OCI-LY3 (cell line): ENCODE measurements at regions not wholly inside any gene's neighbourhood (a gene's known extent, or its start where the extent isn't known, plus 50 kb on each side); places are given as distances from the start of the nearest gene placed in this dataset.
A peak's percentile ranks its signal among the peaks of the same experiment; 100 is the strongest.

Source experiments
- H2AFZ ChIP-seq: fragments of 200-600, 300-600 bp; shearing (Covaris generic); 2 replicates; pipeline ENCODE4 v1.6.0; 2014; ENCODE audit warnings: antibody characterized with exemption, low read depth, low read length
- H3K27ac ChIP-seq: fragments of 200-600, 300-600 bp; sonication (generic); 2 replicates; pipeline ENCODE4 v1.5.1; 2014; ENCODE audit warnings: mild to moderate bottlenecking, low read length, moderate library complexity, mixed read lengths
- H3K27me3 ChIP-seq: fragments of 200-600, 300-600 bp; sonication (generic); 2 replicates; pipeline ENCODE4 v1.6.1; 2014; ENCODE audit warnings: low read depth, low read length, mixed read lengths
- H3K36me3 ChIP-seq: fragments of 200-600, 300-600 bp; sonication (generic); replicated peaks from 2 replicates; pipeline ENCODE3; 2014; ENCODE audit warnings: low read depth, low read length, mixed read lengths
- H3K4me1 ChIP-seq: fragments of 300-600, 200-600 bp; sonication (generic); 2 replicates; pipeline ENCODE4 v1.6.1; 2014; ENCODE audit warnings: low read length, mixed read lengths
- H3K4me2 ChIP-seq: fragments of 200-600, 300-600 bp; sonication (generic); 2 replicates; pipeline ENCODE4 v1.6.1; 2014; ENCODE audit warnings: low read length, mixed read lengths
- H3K4me3 ChIP-seq: fragments of 300-600, 200-600 bp; sonication (generic); 2 replicates; pipeline ENCODE4 v1.5.1; 2014; ENCODE audit warnings: antibody characterized with exemption, mild to moderate bottlenecking, low read length, moderate library complexity
- H3K79me2 ChIP-seq: fragments of 300-600, 200-600 bp; shearing (Covaris generic); 2 replicates; pipeline ENCODE4 v1.6.1; 2014; ENCODE audit warnings: mild to moderate bottlenecking, low read length, mixed read lengths
- H3K9ac ChIP-seq: fragments of 300-600, 200-600 bp; shearing (Covaris generic); 2 replicates; pipeline ENCODE4 v1.6.0; 2014; ENCODE audit warnings: mild to moderate bottlenecking, low read length, moderate library complexity
- H3K9me3 ChIP-seq: fragments of 200-600, 300-600 bp; shearing (Covaris generic); 2 replicates; pipeline ENCODE4 v1.6.1; 2014; ENCODE audit warnings: low read length, mixed read lengths; ENCODE audit not compliant: insufficient read depth
- H4K20me1 ChIP-seq: fragments of 200-600, 300-600 bp; sonication (generic); 2 replicates; pipeline ENCODE4 v1.6.1; 2016; ENCODE audit warnings: low read length, mixed read lengths; ENCODE audit not compliant: insufficient read depth
- EZH2phosphoT487 ChIP-seq: fragments of 200-600 bp; shearing (Covaris generic); IDR thresholded peaks from 2 replicates; pipeline ENCODE4 v1.6.1; 2018; ENCODE audit warnings: antibody characterized with exemption, mixed run types, low read depth
- TF ChIP-seq, protein P1 (sequence below): fragments of 200-600, 300-600 bp; sonication (generic); IDR thresholded peaks from 2 replicates; pipeline ENCODE4 v1.5.1; 2014; ENCODE audit warnings: antibody characterized with exemption, low read length, low read depth

DNA sequence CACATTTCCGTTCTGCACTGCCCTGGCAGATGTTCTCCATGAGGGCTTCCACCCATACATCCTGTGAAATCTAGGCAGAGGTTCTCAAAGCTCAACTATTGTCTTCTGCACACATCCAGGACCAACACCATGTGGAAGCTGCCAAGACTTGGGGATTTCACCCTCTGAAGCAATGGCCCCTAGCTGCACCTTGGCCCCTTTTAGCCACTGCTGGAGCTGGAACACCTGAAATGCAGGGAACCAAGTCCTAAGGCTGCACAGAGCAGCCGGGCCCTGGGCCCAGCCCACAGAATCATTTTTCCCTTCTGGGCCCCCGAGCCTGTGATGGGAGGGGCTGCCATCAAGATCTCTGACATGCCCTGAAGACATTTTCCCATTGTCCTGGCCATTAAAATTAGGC lies 228.7 kb downstream of the ANXA1 start:
- Histone ChIP-seq H3K9me3 (no peaks in the 10 kb centered on the region), H4K20me1 (no peaks in the 10 kb centered on the region), H3K9ac (no peak overlapping the region), H3K4me1 (no peaks in the 10 kb centered on the region), H3K27me3 (no peaks in the 10 kb centered on the region), H3K4me2 (no peak overlapping the region), H3K79me2 (no peaks in the 10 kb centered on the region), H3K36me3 (no peaks in the 10 kb centered on the region), H2AFZ (no peak overlapping the region), H3K4me3 (no peak overlapping the region), H3K27ac (no peak overlapping the region)
- TF ChIP-seq, protein P1, sequence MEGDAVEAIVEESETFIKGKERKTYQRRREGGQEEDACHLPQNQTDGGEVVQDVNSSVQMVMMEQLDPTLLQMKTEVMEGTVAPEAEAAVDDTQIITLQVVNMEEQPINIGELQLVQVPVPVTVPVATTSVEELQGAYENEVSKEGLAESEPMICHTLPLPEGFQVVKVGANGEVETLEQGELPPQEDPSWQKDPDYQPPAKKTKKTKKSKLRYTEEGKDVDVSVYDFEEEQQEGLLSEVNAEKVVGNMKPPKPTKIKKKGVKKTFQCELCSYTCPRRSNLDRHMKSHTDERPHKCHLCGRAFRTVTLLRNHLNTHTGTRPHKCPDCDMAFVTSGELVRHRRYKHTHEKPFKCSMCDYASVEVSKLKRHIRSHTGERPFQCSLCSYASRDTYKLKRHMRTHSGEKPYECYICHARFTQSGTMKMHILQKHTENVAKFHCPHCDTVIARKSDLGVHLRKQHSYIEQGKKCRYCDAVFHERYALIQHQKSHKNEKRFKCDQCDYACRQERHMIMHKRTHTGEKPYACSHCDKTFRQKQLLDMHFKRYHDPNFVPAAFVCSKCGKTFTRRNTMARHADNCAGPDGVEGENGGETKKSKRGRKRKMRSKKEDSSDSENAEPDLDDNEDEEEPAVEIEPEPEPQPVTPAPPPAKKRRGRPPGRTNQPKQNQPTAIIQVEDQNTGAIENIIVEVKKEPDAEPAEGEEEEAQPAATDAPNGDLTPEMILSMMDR: no peak
- no peak for TF ChIP-seq EZH2phosphoT487

DNA sequence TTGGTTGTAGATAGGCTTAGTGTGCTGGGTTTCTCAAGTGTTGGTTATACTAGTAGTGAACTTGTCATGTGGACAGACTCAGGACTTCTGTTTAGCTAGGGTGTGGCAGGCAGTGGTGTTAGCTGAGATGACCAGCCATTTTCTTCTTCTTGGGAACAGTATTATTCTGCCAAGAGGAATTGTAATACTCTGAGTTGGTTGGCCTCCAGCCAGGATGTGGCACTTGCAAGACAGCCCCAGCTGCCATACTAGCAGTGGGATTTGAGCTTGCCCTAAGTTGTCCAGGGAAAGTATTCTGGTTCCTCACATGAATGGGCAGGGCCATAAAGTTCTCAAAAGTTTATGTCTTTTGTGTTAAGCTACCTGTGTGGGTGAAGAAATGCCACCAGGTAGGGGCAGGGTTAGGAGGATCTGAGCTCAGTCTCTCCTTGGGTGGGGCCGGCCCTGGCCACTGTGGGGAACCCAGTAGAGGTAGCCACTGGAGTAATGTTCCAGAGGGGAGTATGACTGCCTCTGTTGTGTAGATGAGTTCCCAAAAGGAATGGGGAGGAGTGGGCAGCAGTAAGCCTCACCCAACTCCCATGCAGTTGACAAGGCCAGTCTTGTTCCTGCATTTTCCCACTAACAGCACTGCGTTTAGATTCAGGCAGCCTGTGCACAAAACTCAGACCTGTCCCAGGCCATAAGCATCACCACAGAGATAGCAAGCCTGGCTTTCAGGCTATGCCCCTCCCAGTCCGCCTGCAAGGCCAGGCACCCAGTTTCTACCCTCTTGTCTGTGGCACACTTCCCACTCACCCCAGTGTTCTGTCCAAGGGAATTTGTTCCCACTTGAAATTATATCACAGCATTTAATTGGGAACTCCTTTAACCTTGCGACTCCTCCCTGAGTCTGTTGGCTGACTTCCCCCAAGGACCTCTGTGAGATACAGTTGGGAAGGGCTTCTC lies 250.7 kb downstream of the ANXA1 start:
- Histone ChIP-seq H3K27ac (no peak overlapping the region), H3K9ac (no peak overlapping the region), H3K4me2 (no peak overlapping the region), H3K4me3 (no peak overlapping the region), H2AFZ (no peak overlapping the region), H3K36me3 (no peaks in the 10 kb centered on the region), H4K20me1 (no peaks in the 10 kb centered on the region), H3K9me3 (0 out of 2 replicates have a peak, but pooled peaks cover 3% of the 10 kb centered on the region), H3K27me3 (no peaks in the 10 kb centered on the region), H3K4me1 (no peaks in the 10 kb centered on the region), H3K79me2 (no peaks in the 10 kb centered on the region)
- TF ChIP-seq, protein P1: no peak
- no peak for TF ChIP-seq EZH2phosphoT487

DNA sequence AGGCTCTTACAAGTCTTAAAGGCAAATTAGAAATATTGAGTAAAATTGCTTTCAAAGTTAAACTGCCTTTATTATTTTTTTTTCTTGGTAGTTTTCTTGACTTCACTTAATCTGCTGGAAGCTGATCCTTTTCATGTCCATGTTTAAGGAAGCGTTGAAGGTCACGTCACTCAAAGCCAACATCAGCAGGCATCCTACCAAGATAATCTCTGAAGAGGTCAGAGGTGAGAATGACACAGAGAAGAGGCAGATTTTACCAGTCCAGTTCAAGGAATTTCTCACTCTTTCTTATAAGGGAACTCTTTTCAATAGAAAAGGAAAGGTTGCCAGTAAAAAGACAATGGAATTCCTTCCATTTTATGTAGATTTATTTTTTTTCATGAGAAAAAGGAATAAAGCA lies 259.8 kb downstream of the ANXA1 start:
- Histone ChIP-seq H3K27ac (no peak overlapping the region), H3K27me3 (no peaks in the 10 kb centered on the region), H2AFZ (no peak overlapping the region), H3K4me2 (no peak overlapping the region), H3K9me3 (no peaks in the 10 kb centered on the region), H3K4me3 (no peak overlapping the region), H3K79me2 (no peaks in the 10 kb centered on the region), H4K20me1 (no peaks in the 10 kb centered on the region), H3K9ac (no peak overlapping the region), H3K36me3 (no peaks in the 10 kb centered on the region), H3K4me1 (peaks cover 9% of the 10 kb centered on the region)
- no peak for TF ChIP-seq EZH2phosphoT487
- TF ChIP-seq, protein P1: no peak

DNA sequence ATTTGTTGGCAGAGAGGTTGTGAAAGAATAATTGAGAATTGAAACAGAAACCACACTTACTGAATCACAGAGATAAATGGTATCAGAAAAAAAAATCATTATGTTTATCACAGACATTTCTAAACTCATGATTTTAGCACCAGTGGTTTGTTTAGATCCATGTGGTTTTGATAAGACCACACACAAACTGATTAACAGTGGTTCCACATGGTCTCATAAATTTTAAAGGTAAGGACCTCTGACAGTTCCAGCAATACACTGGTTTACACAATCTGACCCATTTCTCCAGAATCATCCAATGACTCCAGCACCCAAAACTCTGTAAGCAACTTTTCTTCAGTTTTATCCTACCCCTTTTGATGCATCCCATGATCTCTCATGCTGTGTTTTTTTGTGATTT lies 261.2 kb downstream of the ANXA1 start:
- Histone ChIP-seq H2AFZ (no peak overlapping the region), H3K9ac (no peak overlapping the region), H3K27ac (no peak overlapping the region), H3K9me3 (no peaks in the 10 kb centered on the region), H3K4me3 (no peak overlapping the region), H4K20me1 (no peaks in the 10 kb centered on the region), H3K4me2 (peak overlapping the region; percentile 23; the same call in 1 of the 2 replicates), H3K4me1 (peaks cover 9% of the 10 kb centered on the region), H3K79me2 (no peaks in the 10 kb centered on the region), H3K27me3 (no peaks in the 10 kb centered on the region), H3K36me3 (no peaks in the 10 kb centered on the region)
- TF ChIP-seq, protein P1: no peak
- no peak for TF ChIP-seq EZH2phosphoT487
